ENCODE measurements at regions not wholly inside any gene's neighbourhood (a gene's known extent, or its start where the extent isn't known, plus 50 kb on each side); places are given as distances from the start of the nearest gene placed in this dataset.

GRCh38 chr1:229970714-229971113, 96.3 kb upstream of the GALNT2 start:
- Mint-ChIP-seq H3K36me3 (ENCODE audit: low read depth) (no peaks in the 10 kb centered on the region), H3K27me3 (peaks cover 20% of the 10 kb centered on the region), H3K27ac (no peak overlapping the region), H3K4me1 (peaks cover 9% of the 10 kb centered on the region), H3K4me3 (no peak overlapping the region), H3K9me3 (peaks cover 6% of the 10 kb centered on the region)
- ChIA-PET CTCF (no interaction called here), POLR2A (no interaction called here)
- no peak for DNase-seq

- H3K4me1 Mint-ChIP-seq, result peaks cover 9% of the 10 kb centered on the region
- ChIA-PET CTCF (no interaction called here), POLR2A (no interaction called here)
- peaks cover 19% of the 10 kb centered on the region for H3K27me3 Mint-ChIP-seq
- no peak for DNase-seq
- no peak overlapping the region for H3K4me3 Mint-ChIP-seq
- H3K9me3 Mint-ChIP-seq, result peaks cover 6% of the 10 kb centered on the region
- H3K27ac Mint-ChIP-seq, result no peak overlapping the region
- no peaks in the 10 kb centered on the region for H3K36me3 Mint-ChIP-seq (ENCODE audit: low read depth)
These were observed 95.9 kb upstream of the GALNT2 start for GRCh38 chr1:229971141-229971540.

DNA sequence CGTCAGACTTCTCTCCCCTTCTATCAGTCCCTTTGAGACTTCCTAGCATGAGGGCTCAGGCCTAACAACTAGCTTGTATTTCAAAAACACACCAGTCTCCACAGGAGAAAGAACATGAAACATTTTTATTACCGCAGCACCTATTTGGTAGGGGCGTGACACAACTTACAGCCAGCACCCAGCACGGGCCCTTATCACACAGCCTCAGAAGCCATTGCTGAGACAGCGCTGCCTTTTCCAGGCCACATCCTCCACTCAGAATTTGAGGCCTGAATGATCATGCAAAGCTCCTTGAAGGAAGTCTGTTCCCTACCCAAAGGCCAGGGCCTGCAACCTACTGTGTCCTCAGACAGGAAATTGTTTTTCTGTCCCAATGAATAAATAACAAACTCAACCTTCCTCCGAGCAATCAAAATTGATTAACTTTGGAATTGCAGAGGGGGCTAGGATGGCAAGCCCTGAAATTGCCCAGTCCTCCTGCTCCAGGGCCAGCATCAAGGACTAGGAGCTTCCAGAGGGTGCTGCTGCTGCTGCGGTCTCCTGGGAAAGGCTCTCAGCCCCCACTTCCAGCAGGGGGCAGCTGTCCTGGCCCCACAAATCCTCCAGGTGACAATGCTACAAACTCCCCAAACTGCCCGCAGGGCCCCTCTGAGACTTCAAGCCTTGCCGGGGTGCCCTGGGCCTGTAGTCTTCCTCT, 94.3 kb upstream of the GALNT2 start:
- ChIA-PET POLR2A (no interaction called here), CTCF (no interaction called here)
- H3K9me3 Mint-ChIP-seq, result peaks cover 6% of the 10 kb centered on the region
- no peak overlapping the region for H3K27ac Mint-ChIP-seq
- H3K36me3 Mint-ChIP-seq (ENCODE audit: low read depth), result no peaks in the 10 kb centered on the region
- H3K4me1 Mint-ChIP-seq, result peaks cover 9% of the 10 kb centered on the region
- DNase-seq, result no peak
- H3K4me3 Mint-ChIP-seq, result no peak overlapping the region
- peaks cover 16% of the 10 kb centered on the region for H3K27me3 Mint-ChIP-seq

DNA sequence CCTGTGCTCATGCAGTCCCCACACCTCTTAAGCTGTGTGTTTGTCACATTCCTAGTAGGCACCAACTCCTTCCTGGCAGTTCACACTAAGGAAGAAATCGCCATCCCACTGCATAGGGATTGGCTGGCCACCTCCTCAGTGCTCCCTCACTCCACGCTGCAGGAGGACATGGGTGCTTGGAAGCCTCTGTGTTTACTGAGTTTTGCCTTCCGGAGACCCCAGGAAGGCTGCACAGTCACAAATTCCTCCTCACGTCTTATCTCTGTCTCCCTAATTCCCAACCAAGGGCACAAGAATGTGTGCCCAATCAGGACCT, 93.8 kb upstream of the GALNT2 start:
- Mint-ChIP-seq H3K27me3 (peaks cover 16% of the 10 kb centered on the region), H3K36me3 (ENCODE audit: low read depth) (no peaks in the 10 kb centered on the region), H3K4me3 (no peak overlapping the region), H3K9me3 (peaks cover 6% of the 10 kb centered on the region), H3K4me1 (peaks cover 9% of the 10 kb centered on the region), H3K27ac (no peak overlapping the region)
- no peak for DNase-seq
- CTCF ChIA-PET, result no interaction called here
- POLR2A ChIA-PET, result no interaction called here

DNA sequence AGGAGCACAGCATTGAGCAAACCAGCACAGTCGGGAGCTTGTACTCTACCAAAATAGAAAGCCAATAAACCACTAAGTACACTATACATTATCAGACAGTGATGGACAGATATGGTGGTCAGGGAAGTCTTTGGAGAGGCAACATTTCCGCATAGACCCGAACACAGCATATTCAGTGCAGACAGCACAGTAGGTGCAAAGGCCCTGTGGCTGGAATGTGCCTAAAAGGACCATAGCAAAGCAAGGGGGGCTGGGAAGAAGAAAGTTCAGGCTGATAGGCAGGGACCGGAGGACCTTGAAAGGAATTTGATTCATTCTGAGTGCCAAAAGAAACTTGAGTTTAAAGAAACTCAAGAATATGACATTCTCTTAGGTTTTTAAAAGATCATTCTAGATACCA, 92.0 kb upstream of the GALNT2 start:
- ChIA-PET CTCF (no interaction called here), POLR2A (no interaction called here)
- Mint-ChIP-seq H3K27me3 (peaks cover 25% of the 10 kb centered on the region), H3K4me3 (no peak overlapping the region), H3K36me3 (ENCODE audit: low read depth) (no peaks in the 10 kb centered on the region), H3K4me1 (peaks cover 8% of the 10 kb centered on the region), H3K9me3 (peaks cover 6% of the 10 kb centered on the region), H3K27ac (no peak overlapping the region)
- DNase-seq, result no peak

DNA sequence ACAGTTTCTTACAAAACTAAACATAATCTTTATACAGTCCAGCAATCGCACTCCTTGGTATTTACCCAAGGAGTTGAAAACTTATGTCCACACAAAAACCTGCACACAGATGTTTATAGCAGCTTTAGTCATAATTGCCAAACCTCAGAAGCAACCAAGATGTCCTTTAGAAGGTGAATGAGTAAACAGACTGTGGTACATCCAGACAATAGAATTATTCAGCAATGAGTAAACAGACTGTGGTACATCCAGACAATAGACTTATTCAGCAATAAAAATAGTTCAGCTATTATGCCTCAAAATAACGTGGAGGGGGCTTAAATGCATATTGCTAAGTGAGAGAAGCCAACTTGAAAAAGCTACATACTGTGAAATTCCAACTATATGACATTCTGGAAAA, 87.0 kb upstream of the GALNT2 start:
- peaks cover 29% of the 10 kb centered on the region for H3K27me3 Mint-ChIP-seq
- no peaks in the 10 kb centered on the region for H3K36me3 Mint-ChIP-seq (ENCODE audit: low read depth)
- DNase-seq, result no peak
- H3K27ac Mint-ChIP-seq, result no peak overlapping the region
- H3K4me3 Mint-ChIP-seq, result no peak overlapping the region
- ChIA-PET POLR2A (no interaction called here), CTCF (no interaction called here)
- H3K9me3 Mint-ChIP-seq, result peaks cover 6% of the 10 kb centered on the region
- no peaks in the 10 kb centered on the region for H3K4me1 Mint-ChIP-seq

DNA sequence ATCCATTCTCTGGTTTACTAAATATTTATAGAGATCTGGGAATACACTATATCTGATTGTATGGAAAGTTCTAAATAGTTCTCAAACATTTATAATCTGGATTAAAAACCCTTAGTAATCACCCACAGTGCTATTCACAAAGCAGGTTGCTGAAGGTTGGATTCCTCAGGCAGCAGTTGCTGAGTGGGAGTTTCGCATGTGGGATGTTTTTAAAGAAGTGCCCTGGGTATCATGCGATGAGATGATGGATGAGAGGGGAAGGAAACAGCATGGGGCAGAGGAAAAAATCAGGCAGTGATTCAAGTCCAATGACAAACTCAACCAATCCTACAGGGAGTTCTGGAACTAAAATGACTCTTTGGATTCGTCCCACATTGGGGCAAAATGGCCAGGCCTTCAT, 85.3 kb upstream of the GALNT2 start:
- Mint-ChIP-seq H3K9me3 (no peaks in the 10 kb centered on the region), H3K4me3 (no peak overlapping the region)

GRCh38 chr1:229984310-229984991, 82.6 kb upstream of the GALNT2 start:
- no peaks in the 10 kb centered on the region for H3K9me3 Mint-ChIP-seq
- no peak overlapping the region for H3K27ac Mint-ChIP-seq
- no peak overlapping the region for H3K4me3 Mint-ChIP-seq
- H3K36me3 Mint-ChIP-seq (ENCODE audit: low read depth), result no peaks in the 10 kb centered on the region
- no peak for DNase-seq
- POLR2A ChIA-PET, result no interaction called here
- no peaks in the 10 kb centered on the region for H3K4me1 Mint-ChIP-seq
- CTCF ChIA-PET, result no interaction called here
- peaks cover 9% of the 10 kb centered on the region for H3K27me3 Mint-ChIP-seq

More for the DNA sequence above, 85.3 kb upstream of the GALNT2 start:
- DNase-seq, result no peak
- ChIA-PET CTCF (no interaction called here), POLR2A (no interaction called here)
- Mint-ChIP-seq H3K36me3 (ENCODE audit: low read depth) (no peaks in the 10 kb centered on the region), H3K27ac (no peak overlapping the region), H3K4me1 (no peaks in the 10 kb centered on the region), H3K27me3 (peaks cover 20% of the 10 kb centered on the region)

- Mint-ChIP-seq H3K4me3 (no peak overlapping the region), H3K9me3 (no peaks in the 10 kb centered on the region), H3K27me3 (peaks cover 6% of the 10 kb centered on the region), H3K36me3 (ENCODE audit: low read depth) (no peaks in the 10 kb centered on the region), H3K4me1 (no peaks in the 10 kb centered on the region), H3K27ac (no peak overlapping the region)
- CTCF ChIA-PET, result no interaction called here
- POLR2A ChIA-PET, result no interaction called here
- DNase-seq, result no peak
These were observed 81.9 kb upstream of the GALNT2 start for GRCh38 chr1:229984992-229985612.

DNA sequence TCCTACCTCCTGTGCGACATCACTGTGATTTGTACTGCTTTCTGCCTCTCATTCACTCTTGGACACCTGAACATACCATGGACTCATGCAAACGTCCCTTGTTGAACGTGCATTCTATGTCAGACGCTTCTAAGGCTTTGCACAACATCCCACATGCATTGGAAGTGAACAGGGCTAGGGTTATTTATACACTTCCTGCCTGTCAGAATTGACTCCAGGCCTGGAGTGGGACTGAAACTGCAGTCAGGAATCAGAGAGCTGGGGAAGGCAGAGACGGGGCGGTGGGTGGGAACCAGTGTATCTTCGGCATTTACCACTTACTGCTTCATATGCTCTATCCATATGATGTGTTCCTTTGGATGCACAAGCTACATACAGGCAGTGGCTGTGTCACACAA, 81.4 kb upstream of the GALNT2 start:
- Mint-ChIP-seq H3K4me3 (no peak overlapping the region), H3K9me3 (no peaks in the 10 kb centered on the region), H3K4me1 (no peaks in the 10 kb centered on the region), H3K36me3 (ENCODE audit: low read depth) (no peaks in the 10 kb centered on the region), H3K27me3 (peaks cover 5% of the 10 kb centered on the region), H3K27ac (no peak overlapping the region)
- ChIA-PET CTCF (no interaction called here), POLR2A (no interaction called here)
- DNase-seq, result no peak

DNA sequence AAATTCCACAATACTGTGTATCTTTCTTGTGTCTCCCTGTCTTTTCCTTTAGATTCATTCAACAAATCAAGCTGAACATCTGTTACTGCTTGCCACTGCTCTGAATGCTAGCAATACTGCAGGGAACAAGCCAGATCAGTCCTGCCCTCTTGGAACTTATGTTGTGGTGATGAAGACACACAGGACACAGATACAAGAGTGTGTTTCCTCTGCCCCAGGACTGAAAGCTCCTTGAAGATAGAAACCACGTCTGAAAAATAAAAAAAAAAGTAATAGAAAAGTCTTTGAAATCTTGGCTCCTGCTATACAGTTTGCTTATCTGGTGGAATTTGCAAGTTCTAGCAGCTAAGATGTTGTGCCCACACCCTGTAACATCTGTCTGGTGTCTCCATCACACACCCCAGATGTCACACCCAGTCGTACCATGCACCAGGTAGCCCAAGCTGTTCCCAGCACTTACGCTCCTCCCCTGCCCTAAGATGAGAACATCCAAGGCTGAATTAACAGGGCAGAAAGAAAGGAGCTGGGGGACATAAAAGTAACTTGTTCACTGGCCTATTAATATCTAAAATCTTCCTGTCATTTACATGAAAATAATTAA, 80.2 kb upstream of the GALNT2 start:
- no peak for DNase-seq
- Mint-ChIP-seq H3K27me3 (peaks cover 3% of the 10 kb centered on the region), H3K36me3 (ENCODE audit: low read depth) (no peaks in the 10 kb centered on the region), H3K4me3 (no peak overlapping the region), H3K4me1 (no peaks in the 10 kb centered on the region), H3K9me3 (no peaks in the 10 kb centered on the region), H3K27ac (no peak overlapping the region)
- ChIA-PET CTCF (interaction anchor here (0.6 to 1.4 kb wide), 2 partner anchors 10 to 123 kb away, joined by 3 read pairs; no protein-coding TSS in a partner anchor), POLR2A (interaction anchor here (0.7 kb wide), 1 partner anchor 262 kb away, joined by 4 read pairs; no protein-coding TSS in a partner anchor)

DNA sequence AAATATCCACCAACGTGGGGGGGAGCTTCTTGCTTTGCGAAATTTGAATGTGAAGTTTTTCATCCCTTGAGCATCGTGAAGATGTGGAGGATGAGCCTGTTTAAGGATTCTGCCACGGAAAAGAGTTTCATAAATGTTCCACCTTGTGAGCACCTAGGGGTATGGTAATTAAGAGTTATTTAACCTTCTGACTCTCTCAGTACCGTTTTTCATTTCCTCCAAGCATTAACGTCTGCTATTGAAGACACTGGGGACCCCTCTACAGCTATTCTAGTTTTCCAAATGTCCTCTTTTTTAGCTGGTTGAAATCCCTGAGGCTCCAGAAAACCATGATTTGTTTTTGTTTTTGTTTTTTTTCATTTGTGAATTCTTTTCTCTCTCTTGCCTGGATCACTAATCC, 79.1 kb upstream of the GALNT2 start:
- H3K4me1 Mint-ChIP-seq, result peaks cover under 1% of the 10 kb centered on the region
- H3K36me3 Mint-ChIP-seq (ENCODE audit: low read depth), result no peaks in the 10 kb centered on the region
- no peak overlapping the region for H3K4me3 Mint-ChIP-seq
- no peak overlapping the region for H3K27ac Mint-ChIP-seq
- ChIA-PET POLR2A (no interaction called here), CTCF (interaction anchor here (1.4 kb wide), 1 partner anchor 11 kb away, joined by 3 read pairs; no protein-coding TSS in a partner anchor)
- H3K9me3 Mint-ChIP-seq, result no peaks in the 10 kb centered on the region
- no peak for DNase-seq
- H3K27me3 Mint-ChIP-seq, result peaks cover 3% of the 10 kb centered on the region

DNA sequence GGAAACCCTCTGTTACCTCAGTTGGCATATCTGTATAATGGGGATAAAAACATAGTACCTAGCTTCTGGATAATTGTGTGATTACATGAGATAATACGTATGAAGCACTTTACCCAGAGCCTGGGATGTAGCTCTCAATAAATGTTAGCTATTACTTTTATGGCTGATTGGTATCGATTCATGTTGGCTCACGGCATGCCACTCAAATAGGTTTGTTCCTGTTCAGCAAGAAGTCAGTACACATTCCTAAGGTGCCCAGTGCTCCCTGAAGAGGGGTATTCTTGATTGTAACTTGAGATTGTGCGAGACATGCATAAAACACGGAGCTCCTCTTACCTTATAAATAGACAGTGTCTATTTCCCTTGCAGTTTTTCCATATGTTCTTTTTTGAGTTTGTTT, 78.5 kb upstream of the GALNT2 start:
- POLR2A ChIA-PET, result no interaction called here
- Mint-ChIP-seq H3K4me3 (no peak overlapping the region), H3K36me3 (ENCODE audit: low read depth) (no peaks in the 10 kb centered on the region), H3K27ac (no peak overlapping the region), H3K27me3 (peaks cover 3% of the 10 kb centered on the region), H3K9me3 (no peaks in the 10 kb centered on the region), H3K4me1 (peaks cover 2% of the 10 kb centered on the region)
- CTCF ChIA-PET, result no interaction called here
- no peak for DNase-seq
